Amniotic epithelial cell (primary cell): ENCODE measurements at regions not wholly inside any gene's neighbourhood (a gene's known extent, or its start where the extent isn't known, plus 50 kb on each side); places are given as distances from the start of the nearest gene placed in this dataset.
A peak's percentile ranks its signal among the peaks of the same experiment; 100 is the strongest.

ENCODE experiments used
- DNase-seq: peaks from one replicate; pipeline ENCODE4 v3.0.0-alpha.2; 2010; ENCODE audit warnings: low read depth

- DNase-seq: no peak
Measured at GRCh38 chr15:29554531-29554930, 267.7 kb downstream of the TJP1 start.

GRCh38 chr15:29550834-29551465 lies 271.3 kb downstream of the TJP1 start:
- peak; percentile 2 for DNase-seq

GRCh38 chr15:29548006-29548405 lies 274.3 kb downstream of the TJP1 start:
- no peak for DNase-seq

DNA sequence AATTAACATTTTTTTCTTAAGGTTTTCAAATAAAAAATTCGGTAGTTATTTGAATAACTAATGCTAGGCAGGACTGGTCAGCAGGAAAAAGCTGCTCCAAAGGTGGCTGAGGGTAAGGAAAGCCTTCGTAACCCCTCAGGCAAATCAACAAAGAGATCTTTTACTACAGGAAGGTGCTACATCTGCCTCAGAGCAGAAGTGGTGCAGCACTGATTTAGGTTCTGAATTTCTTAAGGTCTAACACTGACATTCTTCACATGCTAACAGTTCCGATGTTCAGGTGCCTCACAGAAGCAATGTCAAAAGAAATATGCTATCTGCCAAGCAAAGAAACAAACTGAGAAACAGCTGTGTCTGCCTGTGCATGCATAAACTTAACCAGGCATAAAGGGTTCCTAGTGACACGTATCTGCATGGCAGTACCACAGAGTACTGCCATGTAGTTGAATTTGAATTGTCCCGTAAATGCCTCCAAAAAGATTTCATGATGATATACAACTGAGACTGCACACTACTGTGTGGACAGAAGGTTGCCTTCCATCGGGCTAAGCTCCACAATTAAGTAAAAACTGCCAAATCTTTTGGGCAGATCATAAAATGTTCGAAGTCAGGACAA lies 275.0 kb upstream of the NSMCE3 start:
- no peak for DNase-seq

DNA sequence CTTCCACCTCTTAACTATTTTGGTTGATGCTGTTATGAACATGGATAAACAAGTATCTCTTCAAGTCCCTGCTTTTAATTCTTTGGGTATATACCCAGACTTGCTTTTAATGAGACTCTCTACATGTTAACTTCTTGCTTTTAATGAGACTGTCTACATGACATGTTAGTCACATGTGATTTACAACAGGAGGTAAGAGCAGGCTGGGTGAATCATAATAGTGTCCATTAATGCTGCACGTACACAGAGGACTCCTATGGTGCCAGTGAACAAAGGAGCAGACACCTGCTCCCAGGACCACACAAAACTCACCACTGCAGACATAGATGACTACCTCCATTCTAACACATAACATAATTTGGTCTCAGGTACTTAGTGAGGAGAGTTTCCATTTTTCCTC lies 273.4 kb upstream of the NSMCE3 start:
- no peak for DNase-seq

DNA sequence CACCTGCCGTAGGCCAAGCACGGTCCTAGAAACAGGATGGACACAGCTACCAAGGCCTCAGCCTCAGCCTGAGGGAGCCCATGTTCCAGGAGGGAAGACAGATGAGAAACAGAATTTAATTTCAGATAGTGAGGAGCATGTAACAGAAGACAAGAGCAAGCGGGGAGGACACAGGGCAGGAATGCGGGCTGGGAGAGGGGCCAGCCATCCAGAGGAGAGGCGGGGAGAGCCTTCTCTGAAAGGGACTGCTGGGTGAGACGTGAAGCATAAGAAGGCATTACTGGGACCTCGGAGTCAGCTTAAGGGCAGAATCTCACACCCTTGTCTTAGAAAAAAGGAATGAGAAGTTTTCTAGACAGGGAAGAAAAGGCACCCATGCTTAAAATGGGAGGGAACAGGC lies 271.7 kb upstream of the NSMCE3 start:
- no peak for DNase-seq

- no peak for DNase-seq
Measured at GRCh38 chr15:29540479-29540878, 270.9 kb upstream of the NSMCE3 start.

- DNase-seq: no peak
Measured at GRCh38 chr15:29539736-29540135, 270.1 kb upstream of the NSMCE3 start.

- DNase-seq: no peak
Measured at GRCh38 chr15:29538044-29538443, 268.4 kb upstream of the NSMCE3 start.

DNA sequence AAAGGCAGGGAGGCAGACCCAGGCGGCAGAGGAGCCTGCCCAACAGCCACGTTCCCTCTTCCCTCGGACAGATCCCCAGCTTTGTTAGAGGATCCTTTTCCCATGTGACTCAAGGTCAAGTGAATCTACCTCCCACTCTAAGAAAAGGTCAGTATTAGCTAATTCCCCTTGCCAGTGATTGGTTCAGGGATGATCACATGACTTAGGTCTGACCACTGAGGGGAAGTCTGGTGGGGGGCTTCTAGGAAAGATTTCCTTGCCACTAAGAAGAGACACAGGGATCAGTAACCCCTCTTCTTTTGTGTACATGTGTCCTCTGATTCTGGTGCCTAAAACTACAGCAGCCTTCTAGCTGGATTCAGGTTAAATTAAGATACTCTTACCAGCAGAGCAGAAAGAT lies 266.3 kb upstream of the NSMCE3 start:
- DNase-seq: no peak

DNA sequence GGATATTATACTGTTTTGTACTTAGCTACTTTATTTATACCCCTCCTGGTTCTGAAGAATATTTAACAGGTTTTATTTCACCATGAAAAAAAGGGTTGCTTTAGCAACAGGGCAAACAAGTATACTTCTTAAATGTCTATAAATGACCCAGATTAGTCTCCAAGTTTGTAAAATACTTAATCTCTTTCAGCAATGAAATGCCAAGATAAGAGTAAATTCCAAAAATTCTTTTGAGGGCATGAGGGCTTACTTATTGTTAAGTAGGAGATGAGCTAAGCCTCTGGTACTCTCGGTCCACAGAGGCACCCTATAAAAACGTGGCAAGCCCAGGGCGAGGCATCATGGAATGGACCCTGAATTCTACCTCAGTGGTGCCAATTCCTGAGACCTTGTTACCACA lies 264.8 kb upstream of the NSMCE3 start:
- no peak for DNase-seq

GRCh38 chr15:29533647-29534046 lies 264.0 kb upstream of the NSMCE3 start:
- no peak for DNase-seq

GRCh38 chr15:29532296-29532695 lies 262.7 kb upstream of the NSMCE3 start:
- no peak for DNase-seq

- DNase-seq: no peak
Measured at GRCh38 chr15:29530966-29531365, 261.3 kb upstream of the NSMCE3 start.

GRCh38 chr15:29529043-29529442 lies 259.4 kb upstream of the NSMCE3 start:
- no peak for DNase-seq

GRCh38 chr15:29528276-29528675 lies 258.7 kb upstream of the NSMCE3 start:
- DNase-seq: no peak

DNA sequence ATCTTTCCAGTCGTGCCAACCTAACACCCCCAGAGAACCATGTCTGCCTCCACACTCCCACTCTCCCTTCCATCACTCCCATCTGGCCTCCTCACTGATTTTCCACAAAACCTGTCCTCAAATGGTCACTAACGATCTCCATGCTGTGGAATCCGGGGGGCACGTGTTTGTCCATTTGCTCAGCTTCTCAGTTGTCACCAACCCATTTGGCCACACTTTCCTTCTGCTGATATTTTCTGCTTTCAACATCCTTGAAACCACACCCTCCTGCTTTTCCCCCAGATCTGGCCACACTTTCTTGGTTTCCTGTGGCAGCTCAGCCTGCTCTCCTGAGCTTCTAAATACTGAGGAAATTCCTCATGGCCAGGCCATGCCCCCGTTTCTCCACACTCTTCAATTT lies 257.2 kb upstream of the NSMCE3 start:
- no peak for DNase-seq

DNA sequence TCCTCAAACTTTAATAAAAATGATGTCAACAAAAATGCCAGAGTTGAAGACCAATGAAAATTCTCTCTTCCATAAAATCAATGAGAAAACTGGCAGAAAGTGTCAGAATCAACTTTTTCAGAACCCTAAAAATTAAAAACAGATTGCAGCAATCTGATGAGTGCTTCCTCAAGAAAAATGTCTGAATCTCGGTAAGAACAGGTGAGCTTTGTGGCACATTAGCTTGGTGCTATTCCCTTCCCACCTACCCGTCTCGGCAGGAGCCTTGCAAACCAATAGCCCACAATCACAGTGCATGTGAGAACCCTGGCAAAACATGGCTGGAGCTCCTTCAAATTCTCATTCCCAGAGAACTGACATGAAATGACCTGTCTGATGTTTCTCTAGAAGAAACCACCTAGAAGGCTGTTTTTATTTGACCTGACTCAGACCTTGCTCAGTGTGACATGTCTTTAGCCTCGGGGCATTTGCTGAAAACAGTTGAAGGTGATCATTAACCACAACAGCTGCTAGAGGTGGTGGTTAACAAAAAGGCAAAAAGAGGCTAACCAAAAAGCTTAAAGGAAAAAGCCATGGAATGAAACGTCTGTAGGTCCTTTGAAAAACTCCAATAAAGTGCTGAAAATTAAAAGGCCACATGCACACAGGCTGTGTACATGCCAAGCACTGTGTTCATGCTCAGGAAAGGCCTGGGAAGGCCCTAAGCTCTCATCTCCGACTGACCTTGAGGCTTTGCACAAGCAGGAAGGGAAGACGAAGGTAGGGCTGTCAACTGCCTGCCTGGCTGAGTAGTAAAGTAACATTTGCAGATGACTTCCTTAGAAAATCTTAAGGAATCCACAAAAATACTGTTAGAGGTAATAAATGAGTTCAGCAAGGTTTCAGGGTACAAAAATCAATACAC lies 253.0 kb upstream of the NSMCE3 start:
- DNase-seq: no peak

GRCh38 chr15:29518442-29518841 lies 248.8 kb upstream of the NSMCE3 start:
- DNase-seq: no peak

DNA sequence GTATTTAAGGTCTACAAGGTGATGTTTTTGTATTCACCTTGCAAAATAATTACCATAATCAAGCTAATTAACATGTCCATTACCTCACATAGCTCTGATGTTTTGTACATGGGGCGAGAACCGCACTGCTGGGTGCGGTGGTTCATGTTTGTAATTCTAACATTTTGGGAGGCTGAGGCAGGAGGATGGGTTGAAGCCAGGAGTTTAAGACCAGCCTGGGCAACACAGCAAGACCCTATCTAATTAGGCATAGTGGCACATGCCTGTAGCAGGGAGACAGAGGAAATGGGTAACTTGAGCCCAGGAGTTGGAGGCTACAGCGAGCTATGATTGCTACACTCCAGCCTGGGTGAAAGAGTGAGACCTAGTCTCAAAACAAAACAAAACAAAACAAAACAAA lies 248.2 kb upstream of the NSMCE3 start:
- no peak for DNase-seq

DNA sequence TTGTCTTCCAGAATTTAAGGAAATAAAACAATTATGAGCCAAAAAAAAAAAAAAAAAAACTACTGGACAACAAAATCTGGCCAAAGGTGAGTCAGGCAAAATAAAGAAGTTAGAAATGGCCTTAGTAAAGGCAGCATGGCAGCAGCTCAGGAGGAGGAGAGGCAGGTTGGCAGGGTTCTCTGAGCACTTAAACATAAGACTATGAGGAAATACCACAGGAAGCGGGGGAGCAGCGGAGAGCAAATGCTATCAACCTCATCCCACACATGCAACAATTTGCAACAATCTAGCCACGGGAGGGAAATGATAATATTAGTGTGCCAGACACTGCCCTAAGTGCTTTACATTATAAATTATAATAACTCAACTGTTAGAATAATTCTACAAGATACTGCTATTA lies 247.3 kb upstream of the NSMCE3 start:
- no peak for DNase-seq

GRCh38 chr15:29514926-29515325 lies 245.3 kb upstream of the NSMCE3 start:
- no peak for DNase-seq

DNA sequence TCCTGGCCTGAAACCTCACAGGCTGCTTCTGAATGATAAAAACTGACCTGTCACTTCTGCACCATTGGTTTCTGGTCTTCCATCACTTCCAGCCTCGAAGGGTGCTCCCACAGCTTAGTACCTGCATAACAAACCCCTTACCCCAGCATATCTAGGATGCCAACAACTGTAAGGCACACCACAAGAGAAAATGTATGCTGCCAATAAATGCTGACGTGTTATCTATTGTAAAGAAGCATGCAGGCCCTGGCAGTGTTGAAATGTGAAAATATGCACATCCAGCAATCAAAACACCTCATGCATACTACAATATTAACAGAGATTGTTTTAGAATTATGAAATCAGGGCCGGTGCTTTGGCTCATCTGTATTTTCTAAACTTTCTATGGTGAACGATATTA lies 242.0 kb upstream of the NSMCE3 start:
- DNase-seq: no peak
